ENCODE measurements at regions not wholly inside any gene's neighbourhood (a gene's known extent, or its start where the extent isn't known, plus 50 kb on each side); places are given as distances from the start of the nearest gene placed in this dataset.
"Not testable (repeated sequence)": the region's sequence is repeated elsewhere in the genome, so short reads cannot be mapped to it uniquely, and the experiment has no call there.

DNA sequence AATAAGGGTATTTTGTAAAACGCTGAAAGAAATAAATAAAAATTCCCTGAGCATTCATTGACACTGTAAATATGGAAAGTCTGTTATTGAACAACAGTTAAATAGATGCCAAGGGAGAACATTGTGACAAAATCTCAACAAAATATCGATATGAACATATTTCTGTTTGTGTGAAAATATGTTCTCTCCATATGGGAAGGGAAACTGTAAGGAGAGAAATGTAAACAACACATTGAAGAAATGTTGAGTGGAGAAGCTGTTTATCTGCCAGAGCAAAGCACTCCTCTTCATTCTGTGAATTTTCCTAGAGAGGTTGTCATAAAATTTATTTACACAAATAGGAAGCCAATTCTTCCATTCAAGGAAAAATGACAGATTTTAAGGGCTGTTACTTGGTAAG is 57.1 kb upstream of the EOMES start:
- DNase-seq: no peak

DNA sequence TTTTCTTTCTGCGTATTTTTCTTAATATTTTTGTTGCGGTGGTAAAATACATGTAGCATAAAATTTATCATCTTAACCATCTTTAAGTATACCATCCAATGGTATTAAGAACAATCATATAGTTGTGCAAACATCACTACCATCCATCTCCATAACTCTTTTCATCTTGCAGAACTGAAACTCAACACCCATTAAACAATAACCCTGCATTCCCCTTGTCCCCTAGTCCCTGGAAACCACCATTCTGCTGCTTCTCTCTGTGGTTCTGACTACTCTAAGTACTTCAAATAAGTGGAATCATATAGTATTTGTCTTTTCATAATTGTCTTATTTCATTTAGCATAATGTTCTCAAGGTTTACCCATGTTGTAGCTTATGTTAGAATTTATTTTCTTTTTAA is 67.3 kb upstream of the EOMES start:
- no peak for DNase-seq

DNA sequence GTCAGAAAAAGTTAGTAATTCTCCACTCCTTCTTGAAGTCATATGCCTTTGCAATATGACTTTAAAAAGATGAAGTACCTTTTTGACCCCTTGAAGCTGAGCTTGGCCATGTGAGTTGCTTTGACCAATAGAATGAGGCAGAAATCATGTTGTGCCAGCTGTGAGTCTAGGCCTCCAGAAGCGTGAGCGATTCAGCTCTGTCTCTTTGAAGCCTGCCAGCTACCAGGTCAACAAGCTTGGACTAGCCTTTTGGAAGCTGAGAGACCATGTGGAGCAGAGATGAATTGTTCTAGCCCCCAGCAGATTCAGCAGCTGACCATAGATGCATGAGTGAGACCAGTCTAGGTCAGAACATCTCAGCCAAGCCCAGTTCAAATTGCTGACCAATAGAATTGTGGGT is 69.8 kb upstream of the EOMES start:
- no peak for DNase-seq

DNA sequence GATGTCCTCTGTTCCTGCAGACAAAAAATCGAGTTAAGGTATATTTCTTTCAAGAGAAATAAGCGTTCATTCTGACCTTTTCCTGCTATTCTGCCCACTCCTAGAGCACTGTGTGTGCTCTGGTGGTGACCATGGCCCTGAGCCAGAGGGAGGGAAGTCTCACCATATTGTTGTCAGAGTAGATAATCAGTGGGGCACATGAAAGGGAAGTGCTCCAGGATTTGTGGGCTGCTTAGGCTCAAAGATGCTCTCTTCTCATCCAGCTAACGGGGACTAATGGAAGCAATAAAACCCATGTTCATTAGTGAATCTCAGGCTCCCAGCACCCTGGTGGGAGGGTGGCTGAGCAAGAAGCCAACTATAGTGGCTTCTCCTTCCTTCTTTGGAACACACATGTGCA is 70.7 kb upstream of the EOMES start:
- no peak for DNase-seq

DNA sequence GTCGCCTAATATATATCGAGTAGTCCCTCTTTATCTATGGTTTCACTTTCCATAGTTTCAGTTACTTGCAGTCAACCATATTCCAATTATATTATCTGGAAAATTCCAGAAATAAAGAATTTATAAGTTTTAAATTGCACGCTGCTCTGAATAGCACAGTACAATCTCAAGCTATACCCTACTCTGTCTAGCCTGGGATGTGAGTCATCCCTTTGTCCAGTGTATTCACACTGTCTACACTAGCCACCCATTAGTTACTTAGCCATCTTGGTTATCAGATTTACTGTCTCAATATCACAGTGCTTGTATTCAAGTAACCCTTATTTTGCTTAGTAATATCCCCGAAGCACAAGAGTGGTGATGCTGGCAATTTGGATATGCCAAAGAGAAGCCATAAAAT is 72.1 kb upstream of the EOMES start:
- no peak for DNase-seq

DNA sequence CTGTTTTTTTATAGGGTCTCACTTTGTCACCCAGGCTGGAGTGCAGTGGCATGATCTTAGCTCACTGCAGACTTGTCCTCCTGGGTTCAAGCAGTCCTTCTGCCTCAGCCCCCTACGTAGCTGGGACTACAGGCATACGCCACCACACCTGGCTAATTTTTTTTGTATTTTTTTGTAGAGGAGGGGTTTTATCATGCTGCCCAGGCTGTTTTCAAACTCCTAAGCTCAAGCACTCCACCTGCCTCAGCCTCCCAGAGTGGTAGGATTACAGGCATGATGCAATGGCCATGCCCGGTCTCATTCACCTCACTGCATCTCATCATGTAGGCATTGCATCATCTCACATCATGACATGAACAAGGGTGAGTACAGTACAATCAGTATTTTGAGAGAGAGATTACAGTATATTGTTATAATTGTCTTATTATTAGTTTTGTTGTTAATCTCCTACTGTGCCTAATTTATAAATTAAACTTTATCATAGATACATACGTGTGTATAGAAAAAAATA is 74.3 kb upstream of the EOMES start:
- no peak for DNase-seq

DNA sequence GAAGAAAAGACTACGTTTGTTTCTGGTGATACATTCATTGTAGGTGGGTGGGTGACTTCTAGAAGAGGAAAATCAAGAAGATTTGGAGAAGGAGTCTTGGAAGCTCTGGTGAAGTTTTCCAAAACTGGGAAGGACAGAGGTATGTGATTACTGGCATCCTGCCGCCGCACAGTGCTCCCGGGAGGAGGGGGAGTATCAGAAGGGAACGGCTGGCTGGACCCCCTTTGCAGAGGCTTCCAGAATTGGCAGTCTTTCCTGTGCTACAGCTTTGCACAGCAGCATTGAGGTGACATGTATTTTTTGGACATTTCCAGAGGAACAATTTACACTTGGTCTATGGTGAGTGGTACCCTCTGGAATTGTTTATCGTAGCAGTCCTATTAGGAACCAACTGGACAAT is 75.7 kb upstream of the EOMES start:
- no peak for DNase-seq

DNA sequence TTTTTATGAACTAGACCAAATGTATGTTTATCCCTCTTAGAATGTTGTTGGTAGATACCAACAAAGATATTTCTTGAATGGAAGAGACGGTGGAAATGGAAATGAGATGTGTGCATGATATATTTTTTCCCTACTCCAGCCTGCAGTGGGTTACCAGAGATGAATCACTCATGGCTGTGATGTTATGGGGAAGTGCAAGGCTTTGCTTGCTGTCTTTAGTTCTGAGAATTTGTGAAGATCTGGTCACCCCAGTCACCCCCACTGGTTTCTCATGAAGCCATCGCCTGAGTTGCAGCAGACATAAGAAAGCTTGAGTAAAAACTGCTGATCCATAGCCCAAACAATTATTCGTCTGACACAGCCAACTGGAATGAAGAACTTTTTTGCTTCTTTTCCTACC is 78.1 kb upstream of the EOMES start:
- DNase-seq: no peak

DNA sequence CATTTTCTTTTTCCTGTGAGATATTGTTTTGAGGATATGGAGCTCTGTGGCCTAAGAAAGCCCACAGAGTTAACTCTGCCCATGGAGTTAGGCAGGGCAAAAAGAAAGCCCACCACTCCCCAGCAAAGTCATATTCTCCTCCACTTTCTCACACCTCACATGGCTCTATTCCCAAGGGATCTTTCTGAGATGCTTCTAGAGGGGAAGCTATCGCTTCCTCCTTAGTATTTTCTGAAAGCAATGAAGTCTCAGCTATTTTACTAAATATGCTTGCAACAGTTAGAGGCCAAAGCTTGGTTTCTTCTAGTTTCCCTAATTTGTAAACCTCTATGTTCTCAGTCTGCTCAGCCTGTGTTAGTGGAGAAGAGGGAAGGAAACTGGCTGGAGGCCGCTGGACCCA is 80.3 kb upstream of the EOMES start:
- no peak for DNase-seq

DNA sequence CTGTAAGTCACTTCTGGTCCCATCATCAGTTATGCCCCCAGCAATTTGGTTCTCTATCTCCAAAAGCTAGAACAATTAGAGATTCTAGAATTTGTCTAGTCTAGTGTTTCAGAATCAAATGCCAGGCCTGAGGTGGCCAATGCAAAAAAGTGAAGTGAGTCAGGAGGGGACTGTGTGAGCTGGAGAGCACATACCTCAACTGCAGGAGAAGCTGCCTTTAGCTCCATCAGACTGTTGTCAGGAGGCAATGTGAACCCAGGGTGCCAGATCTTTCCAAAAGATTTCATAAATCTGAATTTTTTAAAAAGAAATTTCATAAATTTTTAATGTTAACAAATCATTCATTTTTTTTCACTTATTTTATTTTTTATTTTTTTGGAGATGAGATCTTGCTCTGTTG is 80.7 kb upstream of the EOMES start:
- no peak for DNase-seq

DNA sequence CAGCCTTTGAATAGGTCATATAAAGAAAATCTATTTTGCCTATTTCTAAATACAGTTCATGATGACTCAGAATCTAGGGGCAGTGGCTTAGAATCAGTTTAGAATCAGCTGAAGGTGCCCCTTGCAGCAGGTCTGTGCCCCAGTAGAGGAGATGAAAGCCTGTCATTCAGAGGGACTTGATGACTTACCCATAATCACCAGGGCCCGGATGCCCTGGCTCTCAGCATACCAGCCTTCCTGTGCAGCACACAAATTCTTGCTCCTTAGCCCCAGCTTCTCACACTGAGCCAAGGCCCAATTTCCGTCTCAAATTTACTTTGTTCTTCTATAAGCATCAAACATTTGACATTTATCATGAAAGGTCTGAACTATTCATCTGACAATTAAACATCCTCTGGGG is 83.2 kb upstream of the EOMES start:
- no peak for DNase-seq

DNA sequence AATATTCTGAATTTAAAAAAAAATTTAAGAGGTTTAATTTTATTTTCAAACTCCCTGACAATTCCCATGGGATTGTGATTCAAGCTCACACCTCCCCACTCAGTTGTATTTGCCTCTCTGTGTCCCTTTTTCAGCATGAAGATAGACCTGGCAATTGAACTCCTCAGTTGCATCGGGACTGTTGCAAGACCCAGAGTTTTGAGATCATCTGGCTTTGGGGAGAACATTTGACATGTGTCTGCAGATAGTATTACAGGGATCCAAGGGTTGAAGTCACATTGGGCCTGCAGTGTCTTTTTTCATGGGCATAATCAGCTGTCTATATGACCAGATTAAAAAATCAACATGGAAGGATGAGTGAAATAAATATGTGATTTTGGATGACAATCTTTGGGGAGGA is 91.1 kb upstream of the EOMES start:
- no peak for DNase-seq

DNA sequence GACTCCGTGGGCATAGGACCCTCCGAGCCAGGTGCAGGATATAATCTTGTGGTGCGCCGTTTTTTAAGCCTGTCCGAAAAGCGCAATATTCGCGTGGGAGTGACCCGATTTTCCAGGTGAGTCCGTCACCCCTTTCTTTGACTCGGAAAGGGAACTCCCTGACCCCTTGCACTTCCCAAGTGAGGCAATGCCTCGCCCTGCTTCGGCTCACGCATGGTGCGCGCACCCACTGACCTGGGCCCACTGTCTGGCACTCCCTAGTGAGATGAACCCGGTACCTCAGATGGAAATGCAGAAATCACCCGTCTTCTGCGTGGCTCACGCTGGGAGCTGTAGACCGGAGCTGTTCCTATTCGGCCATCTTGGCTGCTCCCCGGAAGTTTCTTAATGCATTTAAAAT is 99.5 kb upstream of the EOMES start:
- DNase-seq: not testable (repeated sequence)

DNA sequence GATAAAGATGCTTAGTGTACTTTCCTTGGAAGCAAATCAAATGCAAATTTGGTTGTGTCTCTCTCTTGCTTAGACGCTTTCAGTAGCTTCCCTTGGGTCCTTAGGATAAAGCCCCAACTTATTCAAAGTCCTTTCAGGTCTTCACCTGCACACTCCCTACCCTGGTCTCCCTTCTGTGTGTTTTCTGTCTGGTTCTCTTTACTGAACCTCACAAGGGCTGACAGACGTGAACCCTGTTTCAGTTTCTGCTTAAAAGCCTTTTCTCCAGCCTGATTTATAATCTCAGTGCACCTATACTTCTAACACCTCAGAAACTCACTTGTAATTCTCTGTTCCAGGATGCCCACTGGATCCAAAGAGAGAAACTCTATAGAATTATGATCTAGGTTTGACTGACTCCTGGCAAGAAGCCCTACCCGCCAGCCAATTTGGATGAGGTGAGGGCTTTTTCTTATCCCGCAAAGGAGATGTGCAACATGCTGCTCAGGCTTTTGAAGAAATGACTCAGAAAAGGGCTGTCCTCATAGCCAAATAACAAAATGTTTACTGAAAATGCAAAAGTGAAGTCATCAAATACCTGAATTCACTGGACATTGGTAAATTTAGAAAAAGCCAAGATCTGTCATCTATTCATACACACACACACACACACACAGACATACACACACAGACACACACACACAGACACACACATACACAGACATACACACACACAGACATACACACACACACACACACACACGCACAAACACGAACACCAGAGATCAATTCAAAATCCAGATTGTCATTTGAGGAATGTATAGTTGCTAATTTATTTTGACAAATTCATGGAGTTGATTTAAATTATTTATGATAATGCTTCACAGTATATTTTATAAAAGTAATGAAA is 102.4 kb upstream of the EOMES start:
- DNase-seq: no peak

DNA sequence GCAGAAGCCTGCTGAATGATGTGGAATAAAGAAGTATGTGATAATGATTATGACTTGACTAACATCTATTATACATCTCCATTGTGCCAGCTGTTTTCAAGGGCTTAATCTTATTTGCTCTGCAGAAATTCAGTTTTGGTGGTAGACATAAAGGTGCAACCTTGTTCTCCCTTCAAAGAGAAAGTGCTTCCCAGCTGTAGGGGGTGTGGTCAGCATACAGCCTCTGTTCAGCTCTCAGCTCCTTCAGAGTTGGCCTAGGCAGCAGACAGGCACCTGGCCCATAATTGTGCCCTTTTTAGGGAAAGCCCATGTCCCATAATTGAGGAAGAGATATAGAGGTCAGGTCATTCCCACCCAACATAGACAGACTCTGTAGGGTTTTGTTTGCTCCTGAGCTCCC is 104.3 kb upstream of the EOMES start:
- DNase-seq: no peak

DNA sequence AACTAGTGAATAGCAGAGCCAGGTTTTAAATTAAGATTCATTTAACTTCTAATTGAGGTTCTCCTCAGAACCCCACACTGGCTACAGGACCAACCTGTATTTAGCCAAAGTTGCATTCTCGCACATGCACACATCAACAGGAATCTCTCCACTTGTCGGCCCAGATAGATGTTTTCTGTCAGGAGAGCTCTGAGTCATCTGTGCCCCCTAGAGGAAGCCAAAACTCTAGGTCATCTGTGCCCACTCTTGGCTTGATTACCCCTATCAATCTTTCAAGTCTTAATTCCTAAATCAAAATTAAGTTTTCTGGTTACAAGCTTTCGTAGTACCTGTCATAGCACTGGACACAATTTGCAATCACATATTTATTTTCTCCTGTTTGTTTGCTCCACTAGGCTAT is 104.9 kb upstream of the EOMES start:
- no peak for DNase-seq

DNA sequence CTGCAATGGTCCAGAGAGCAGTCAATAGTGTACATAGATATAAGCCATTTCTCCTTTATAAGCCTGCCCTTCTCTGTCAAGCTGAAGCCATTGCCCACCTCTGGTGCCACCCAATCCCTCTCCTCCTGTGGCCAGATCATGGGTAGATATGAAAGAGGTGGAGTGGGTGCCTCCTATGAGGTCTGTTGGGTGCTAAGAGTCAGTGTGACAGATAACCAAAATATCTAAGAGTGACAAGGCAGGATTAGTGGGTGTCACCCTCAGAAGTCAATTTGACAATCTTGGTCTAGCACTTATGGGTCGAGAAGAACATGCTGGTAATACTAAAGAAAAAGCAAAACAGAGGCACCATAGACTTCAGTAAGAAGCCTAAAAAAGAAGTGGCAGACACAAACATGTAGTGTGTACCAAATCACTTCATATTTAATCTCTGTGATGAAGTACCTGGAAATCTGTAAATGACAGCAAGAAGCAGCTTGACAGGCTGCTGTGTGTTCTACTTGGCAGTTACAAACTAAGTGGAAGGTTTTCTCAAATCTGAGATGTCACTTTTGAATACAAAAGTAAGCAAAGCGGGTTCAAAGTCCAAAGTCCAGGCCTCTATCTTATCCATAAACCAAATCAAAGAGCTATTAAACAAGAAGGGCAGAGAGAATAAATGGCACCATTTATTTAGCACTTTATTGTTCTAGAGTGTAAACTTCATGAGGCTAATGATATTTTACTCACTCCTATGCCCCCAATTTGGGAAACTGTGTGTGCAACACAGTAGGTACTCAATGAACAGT is 118.9 kb upstream of the EOMES start:
- DNase-seq: no peak

DNA sequence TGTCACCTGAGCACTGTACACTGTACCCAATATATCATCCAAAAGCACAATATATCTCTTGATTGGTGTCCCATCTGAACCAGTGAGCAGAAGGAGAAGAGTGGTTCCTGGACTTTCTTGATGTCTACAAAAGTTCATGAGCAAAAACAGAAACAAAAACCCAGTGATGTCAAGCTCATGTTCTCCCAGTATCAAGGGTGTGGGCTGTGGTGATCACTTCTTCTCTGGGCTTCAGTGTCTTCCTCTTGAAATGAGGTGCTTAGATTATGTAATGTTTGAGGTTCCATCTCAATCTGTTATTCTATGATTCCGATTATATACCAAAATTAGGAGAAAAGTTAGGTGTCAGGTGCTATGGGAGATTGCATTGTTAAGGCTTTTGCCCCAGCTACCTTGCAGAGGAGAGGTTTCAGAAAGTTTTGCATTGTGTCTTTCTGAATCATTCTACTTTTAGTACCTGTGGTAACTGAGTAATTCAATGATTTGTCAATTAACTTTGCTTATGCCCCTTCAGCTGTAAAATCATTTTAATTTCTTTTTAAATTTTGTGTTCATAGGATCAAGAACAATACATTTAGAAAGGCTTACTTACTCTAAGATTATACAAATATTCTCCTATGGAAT is 122.0 kb upstream of the EOMES start:
- no peak for DNase-seq

DNA sequence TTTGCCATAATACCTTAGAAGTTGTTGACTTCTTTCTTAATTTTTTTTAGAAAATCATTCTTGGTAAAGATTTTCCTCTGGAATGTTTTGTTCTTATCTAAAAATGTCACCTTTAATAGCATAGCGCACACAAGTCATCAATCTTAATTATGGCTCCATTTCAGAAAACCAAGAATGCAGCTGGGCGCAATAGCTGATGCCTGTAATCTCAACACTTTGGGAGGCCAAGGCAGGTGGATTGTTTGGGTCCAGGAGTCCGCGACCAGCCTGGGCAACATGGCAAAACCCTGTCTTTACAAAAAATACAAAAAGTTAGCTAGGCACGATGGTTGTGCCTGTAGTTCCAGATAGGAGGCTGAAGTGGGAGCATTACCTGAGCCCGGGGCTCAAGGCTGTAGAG is 125.6 kb upstream of the EOMES start:
- DNase-seq: no peak

DNA sequence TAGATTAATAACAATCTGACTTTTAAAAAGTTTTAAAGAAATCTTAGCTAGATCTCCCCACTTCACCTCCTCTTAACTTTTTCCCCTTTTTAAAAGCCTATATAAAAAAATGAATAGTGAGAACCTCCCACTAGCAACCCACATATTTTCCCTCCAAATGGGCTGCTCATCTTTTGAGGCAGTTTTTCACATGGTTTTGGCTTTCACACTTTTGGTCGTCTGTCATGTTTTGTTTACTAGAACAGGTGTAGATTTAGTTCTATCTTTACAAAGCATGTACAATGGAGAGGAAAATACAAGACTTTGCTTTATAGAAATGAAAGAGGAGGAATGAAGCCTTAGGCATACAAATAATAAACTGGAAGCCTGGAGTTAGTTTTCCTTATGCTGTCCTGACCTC is 126.7 kb upstream of the EOMES start:
- no peak for DNase-seq

DNA sequence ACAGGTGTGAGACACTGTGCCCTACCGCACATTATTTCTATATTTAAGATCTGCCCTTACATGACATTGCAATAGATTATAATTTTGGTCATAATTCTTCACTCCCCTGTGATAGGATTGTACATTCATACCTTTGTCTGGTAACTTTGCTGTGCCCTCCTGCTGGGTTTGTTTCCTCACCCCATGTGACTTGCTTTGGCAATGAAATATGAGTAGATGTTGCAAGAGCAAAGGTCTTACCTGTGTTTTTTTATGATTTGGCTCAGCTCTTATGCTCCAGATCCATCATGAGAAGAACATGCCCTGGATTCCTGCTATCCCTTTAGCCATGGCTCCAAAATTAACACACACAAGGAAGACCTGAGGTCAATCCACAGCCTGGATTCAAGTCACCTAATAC is 137.7 kb upstream of the EOMES start:
- DNase-seq: no peak

DNA sequence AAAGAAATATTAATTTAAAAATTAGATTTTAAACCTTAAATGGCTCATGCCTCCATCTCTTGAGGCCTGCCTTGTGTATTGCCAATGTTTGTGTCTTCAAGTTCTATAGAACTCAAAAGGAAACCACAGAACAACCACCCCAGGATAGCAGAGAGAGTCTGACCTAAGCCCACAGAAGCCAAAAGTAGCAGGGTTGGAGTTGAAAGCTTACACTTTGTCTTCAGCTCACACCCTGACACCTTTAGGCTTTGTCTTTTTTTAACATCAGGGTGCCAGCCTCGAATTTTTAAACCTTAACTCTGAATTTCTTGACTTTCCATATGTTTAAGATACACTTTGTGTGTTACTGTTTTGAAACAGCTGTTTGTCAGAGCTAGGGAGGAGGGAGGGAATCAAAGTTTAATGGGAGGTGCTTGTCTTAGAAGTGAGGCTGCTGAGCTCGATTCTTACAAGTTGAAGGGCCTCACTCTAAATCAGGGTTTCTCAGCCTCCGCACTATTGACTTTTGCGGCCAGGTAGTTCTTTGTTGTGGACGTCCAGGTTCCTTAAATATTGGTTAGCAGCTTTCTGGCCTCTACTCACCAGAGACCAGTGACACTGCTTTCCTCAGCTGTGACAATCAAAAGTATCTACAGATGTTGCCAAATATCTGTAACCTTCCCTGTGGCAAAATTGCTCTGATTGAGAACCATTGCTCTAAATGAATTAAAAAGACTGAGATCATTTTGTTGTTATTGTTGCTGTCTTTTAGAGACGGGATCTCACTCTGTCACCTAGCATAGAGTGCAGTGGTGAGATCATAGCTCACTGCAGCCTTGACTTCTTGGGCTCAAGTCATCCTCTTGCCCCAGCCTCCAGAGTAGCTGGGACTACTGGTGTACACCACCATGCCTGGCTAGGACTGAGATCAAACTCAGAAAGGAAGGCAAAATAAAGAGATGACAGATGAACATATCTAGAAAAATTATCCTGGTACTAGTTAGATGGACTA is 139.2 kb upstream of the EOMES start:
- no peak for DNase-seq

DNA sequence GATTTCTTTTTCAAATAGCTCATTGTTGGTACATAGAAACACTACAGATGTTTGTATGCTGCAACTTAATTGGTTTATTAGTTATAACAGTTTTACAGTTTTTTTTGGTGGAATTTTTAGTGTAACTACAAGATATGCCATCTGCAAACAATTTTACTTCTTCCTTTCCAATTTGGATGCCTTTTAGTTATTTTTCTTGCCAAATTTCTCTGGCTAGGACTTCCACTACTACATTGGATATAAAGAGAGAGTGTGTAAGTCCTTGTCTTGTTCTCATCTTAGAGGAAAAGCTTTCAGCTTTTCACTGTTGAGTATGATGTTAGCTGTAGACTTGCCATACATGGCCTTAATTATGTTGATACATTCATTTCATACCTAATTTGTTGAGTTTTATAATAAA is 143.6 kb upstream of the EOMES start:
- no peak for DNase-seq
